K562 (cell line): ENCODE measurements at regions not wholly inside any gene's neighbourhood (a gene's known extent, or its start where the extent isn't known, plus 50 kb on each side); places are given as distances from the start of the nearest gene placed in this dataset.

Source experiments
- ATAC-seq: fragments of 200-7000 bp; cut with Tn5 transposase; 3 replicates; pipeline ENCODE4 v1.9.1; 2020; ENCODE audit warnings: moderate library complexity
- BruUV-seq: library from RNA; stranded (reverse); fragments of 400-500 nt; replicated peaks from 2 replicates; lab custom pipeline; 2021; lab: Mats Ljungman, UMichigan
- CTCF ChIA-PET: fragments of 300-600 bp; formaldehyde crosslinking; extraction: SDS; loops from one replicate; lab custom pipeline; 2021; ENCODE audit warnings: low intra/inter-chr PET ratio; lab: Yijun Ruan, JAX
- POLR2A ChIA-PET: fragments of 300-600, 350-650 bp; sonication (Branson Sonifier 250); formaldehyde crosslinking; extraction: SDS; loops from one replicate; lab custom pipeline; 2021; ENCODE audit warnings: antibody characterized with exemption, inconsistent platforms; lab: Yijun Ruan, JAX
- DNase-seq, 4 experiments: peaks; one replicate each; pipeline versions ENCODE4 v3.0.0 to v3.0.0-alpha.2; 2011 to 2018; ENCODE audit warnings: low spot score in 3 of 4, mixed read lengths in 3 of 4; ENCODE audit errors: extremely low read depth in 1 of 4
- FAIRE-seq: peaks from 2 replicates; lab custom pipeline; 2011; peaks lifted over from hg19 to GRCh38; lab: Jason Lieb, UNC
- H2AFZ ChIP-seq: 2 replicates; pipeline ENCODE4 v1.6.0; 2011; ENCODE audit warnings: low read depth, low read length, control low read depth, inconsistent platforms
- H3K27ac ChIP-seq: fragments of 200-600 bp; 3 replicates; pipeline ENCODE4 v1.8.0; 2011; ENCODE audit warnings: low read depth, mild to moderate bottlenecking, control low read depth, inconsistent platforms, low read length, moderate library complexity, mixed read lengths; ENCODE audit errors: extremely low read depth
- H3K27me3 ChIP-seq, 2 experiments: fragments of 300-600 bp in 1 of 2; 2 replicates in 1 of 2; 3 replicates in 1 of 2; pipeline versions ENCODE4 v1.6.0 to v1.8.0; 2011; ENCODE audit warnings: inconsistent platforms in 2 of 2, low read length in 2 of 2, mild to moderate bottlenecking in 1 of 2, mixed read lengths in 1 of 2, moderate library complexity in 1 of 2; ENCODE audit not compliant: control insufficient read depth in 2 of 2, insufficient read depth in 2 of 2
- H3K36me3 ChIP-seq: fragments of 300-600 bp; 3 replicates; pipeline ENCODE4 v1.8.0; 2011; ENCODE audit warnings: mild to moderate bottlenecking, low read length, inconsistent platforms; ENCODE audit not compliant: control insufficient read depth, insufficient read depth
- H3K4me1 ChIP-seq, 2 experiments: fragments of 200-600 bp in 1 of 2; replicated peaks in 1 of 2; 2 replicates in 1 of 2; 3 replicates in 1 of 2; pipeline versions ENCODE4 v1.5.1 to v1.8.0; 2011; ENCODE audit warnings: inconsistent platforms in 2 of 2, low read length in 2 of 2, mild to moderate bottlenecking in 1 of 2, mixed read lengths in 1 of 2, moderate library complexity in 1 of 2; ENCODE audit not compliant: control insufficient read depth in 2 of 2, insufficient read depth in 2 of 2
- H3K4me2 ChIP-seq: 2 replicates; pipeline ENCODE4 v1.6.1; 2011; ENCODE audit warnings: low read length, control low read depth, inconsistent platforms, mixed read lengths; ENCODE audit not compliant: insufficient read depth
- H3K4me3 ChIP-seq: fragments of 200-600 bp; sonication (generic), shearing (Covaris generic); 2 replicates; pipeline ENCODE4 v1.5.1; 2016; ENCODE audit warnings: control low read depth, inconsistent platforms
- H3K79me2 ChIP-seq: fragments of 200-600 bp; 3 replicates; pipeline ENCODE4 v1.8.0; 2011; ENCODE audit warnings: low read length, inconsistent platforms; ENCODE audit not compliant: control insufficient read depth, insufficient read depth
- H3K9ac ChIP-seq, 2 experiments: 2 replicates each; pipeline versions ENCODE4 v1.6.0 to v1.6.1; 2011; ENCODE audit warnings: low read depth in 2 of 2, low read length in 2 of 2, control low read depth in 1 of 2, inconsistent platforms in 1 of 2, mild to moderate bottlenecking in 1 of 2, mixed read lengths in 1 of 2; ENCODE audit not compliant: insufficient read depth in 1 of 2
- H3K9me1 ChIP-seq: one replicate; pipeline ENCODE4 v1.6.0; 2011; ENCODE audit warnings: inconsistent platforms, mild to moderate bottlenecking, low read length, moderate library complexity; ENCODE audit not compliant: control insufficient read depth, insufficient read depth
- H3K9me3 ChIP-seq: replicated peaks from 2 replicates; pipeline ENCODE4 v1.5.1; 2011; ENCODE audit warnings: low read depth, low read length, inconsistent platforms; ENCODE audit not compliant: control insufficient read depth, insufficient read depth
- H4K20me1 ChIP-seq: replicated peaks from 2 replicates; pipeline ENCODE4 v1.6.1; 2011; ENCODE audit warnings: low read length, inconsistent platforms, mixed read lengths; ENCODE audit not compliant: control insufficient read depth, insufficient read depth
- BHLHE40 ChIP-seq: IDR thresholded peaks from 2 replicates; pipeline ENCODE4 v1.6.1; 2011; ENCODE audit warnings: low read length, improper control_type of control experiment
- BRF1 ChIP-seq: IDR thresholded peaks from 3 replicates; pipeline ENCODE4 v1.6.1; 2011; ENCODE audit warnings: borderline replicate concordance, mild to moderate bottlenecking; ENCODE audit not compliant: insufficient read length; ENCODE audit errors: extremely low read depth
- CTBP1 ChIP-seq: fragments of 450-650 bp; IDR thresholded peaks from 2 replicates; pipeline ENCODE4 v1.6.1; 2016; ENCODE audit warnings: borderline replicate concordance
- DMBX1 ChIP-seq: fragments of 250-450 bp; sonication (Bioruptor Pico); IDR thresholded peaks from 2 replicates; pipeline ENCODE4 v1.8.0; 2022; ENCODE audit warnings: inconsistent platforms, mild to moderate bottlenecking, moderate library complexity, borderline replicate concordance
- ELK1 ChIP-seq: sonication (generic); formaldehyde crosslinking; IDR thresholded peaks from 2 replicates; pipeline ENCODE4 v1.8.1; 2022; ENCODE audit warnings: missing genetic modification reagents
- NFIC ChIP-seq: fragments of 450-650 bp; IDR thresholded peaks from 2 replicates; pipeline ENCODE4 v1.6.1; 2017; ENCODE audit warnings: mild to moderate bottlenecking, inconsistent platforms
- NONO ChIP-seq, 2 experiments: fragments of 200-400 bp in 1 of 2; fragments of 450-650 bp in 1 of 2; formaldehyde crosslinking in 1 of 2; IDR thresholded peaks; 2 replicates each; pipeline ENCODE4 v1.6.1; 2017; ENCODE audit warnings: low read depth in 2 of 2, mild to moderate bottlenecking in 2 of 2, moderate library complexity in 2 of 2, low read length in 1 of 2
- OTX1 ChIP-seq: fragments of 450-650 bp; formaldehyde crosslinking; IDR thresholded peaks from 2 replicates; pipeline ENCODE4 v1.4.0; 2022; ENCODE audit warnings: mild to moderate bottlenecking
- RFX5 ChIP-seq: IDR thresholded peaks from 2 replicates; pipeline ENCODE4 v1.6.1; 2011; ENCODE audit warnings: low read depth, mild to moderate bottlenecking, improper control_type of control experiment, low read length
- SAFB ChIP-seq: fragments of 200-400 bp; formaldehyde crosslinking; IDR thresholded peaks from 2 replicates; pipeline ENCODE4 v1.6.1; 2017; ENCODE audit warnings: low read depth, low read length, borderline replicate concordance
- SIX5 ChIP-seq, 2 experiments: IDR thresholded peaks; 2 replicates each; pipeline ENCODE4 v1.6.1; 2011; ENCODE audit warnings: low read length in 2 of 2, borderline replicate concordance in 1 of 2, low read depth in 1 of 2, mild to moderate bottlenecking in 1 of 2, moderate library complexity in 1 of 2; ENCODE audit not compliant: insufficient read depth in 1 of 2
- WGBS: fragments of 100-300 bp; shearing (Covaris generic); methylation state at CpG from one replicate; pipeline ENCODE4 v1.1.6; 2016; ENCODE audit warnings: low coverage, mixed read lengths; ENCODE audit not compliant: insufficient coverage; ENCODE audit errors: missing lambda C conversion rate; 5-methylcytosine and 5-hydroxymethylcytosine counted together
- in situ Hi-C: fragments of 300-500 bp; cut with MboI; formaldehyde crosslinking; loops from 4 replicates; pipeline ENCODE4 v1.15.0; 2018; ENCODE audit warnings: inconsistent platforms, mixed read lengths
- intact Hi-C: fragments of 100-400 bp; cut with micrococcal nuclease; formaldehyde crosslinking; loops from 2 replicates; pipeline ENCODE4 v1.14.2; 2022

- ChIA-PET CTCF (no interaction called here), POLR2A (no interaction called here)
- TF ChIP-seq BRF1 (no peak), CTBP1 (no peak), DMBX1 (CRISPR knock-in tag) (no peak), NONO (IDR thresholded peaks at IDR 0.05; ENCODE audit: low read depth in 2 of 2, low read length in 1 of 2) (no peak), NFIC (no peak), RFX5 (no peak), OTX1 (CRISPR knock-in tag) (no peak), SAFB (no peak), SIX5 (IDR thresholded peaks at IDR 0.05; ENCODE audit: borderline replicate concordance in 1 of 2, insufficient read depth in 1 of 2, low read depth in 1 of 2, low read length in 2 of 2) (no peak), BHLHE40 (no peak), ELK1 (CRISPR knock-in tag) (no peak)
- Histone ChIP-seq H3K27me3 (no peaks in the 10 kb centered on the region), H4K20me1 (no peaks in the 10 kb centered on the region), H2AFZ (no peak overlapping the region), H3K4me1 (no peaks in the 10 kb centered on the region), H3K79me2 (no peaks in the 10 kb centered on the region), H3K9ac (no peak overlapping the region), H3K9me1 (no peaks in the 10 kb centered on the region), H3K27ac (no peak overlapping the region), H3K4me3 (no peak overlapping the region), H3K36me3 (no peaks in the 10 kb centered on the region), H3K9me3 (no peaks in the 10 kb centered on the region), H3K4me2 (no peak overlapping the region)
- in situ Hi-C loops: no loop called here
- WGBS: 0% methylated on average over 2 of the region's 2 CpGs
- DNase-seq: no peak
- no peak for FAIRE-seq
- intact Hi-C loops: no loop called here
- no TSS peak for BruUV-seq
- no peak for ATAC-seq
Measured at GRCh38 chr10:107930037-107930436, 765.5 kb upstream of the SORCS1 start.
